ENCODE measurements at regions not wholly inside any gene's neighbourhood (a gene's known extent, or its start where the extent isn't known, plus 50 kb on each side); places are given as distances from the start of the nearest gene placed in this dataset.
A peak's percentile ranks its signal among the peaks of the same experiment; 100 is the strongest.

DNA sequence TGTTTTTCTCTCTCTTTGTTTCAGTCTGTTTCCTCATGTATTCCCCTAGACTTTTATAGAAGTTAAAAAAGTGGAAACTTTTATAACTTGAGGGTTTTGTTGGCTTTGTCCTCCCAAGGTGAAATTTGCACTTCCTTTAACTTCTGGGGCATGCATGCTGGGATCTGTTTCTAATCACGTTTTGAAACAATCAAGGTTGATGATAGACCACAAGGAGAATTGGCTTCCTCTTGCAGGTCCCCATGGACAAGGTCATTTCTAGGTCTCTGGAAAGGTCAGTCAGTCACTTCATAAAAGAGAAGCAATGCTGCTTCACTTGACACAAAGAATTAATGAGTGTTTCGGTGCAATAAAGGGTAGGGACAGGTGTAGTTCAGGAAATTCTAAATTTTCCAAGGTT lies 811.8 kb upstream of the CELF2 start:
- H3K9me3 ChIP-seq (replicated peaks in 1 of 11) = peaks cover 19 to 31% (median 26%) of the 10 kb centered on the region in 11 experiments
- no peaks in the 10 kb centered on the region for H3K36me3 ChIP-seq
- H4K20me1 ChIP-seq = no peaks in the 10 kb centered on the region
- H3K4me1 ChIP-seq = peaks cover 12 to 28% (median 18%) of the 10 kb centered on the region in 10 experiments
- no peak overlapping the region for H3K27ac ChIP-seq
- no peak overlapping the region for H3K4me3 ChIP-seq
- TF ChIP-seq Cebpa-rat (IDR thresholded peaks at IDR 0.05) = no peak
- no peaks in the 10 kb centered on the region for H3K27me3 ChIP-seq
- H3K4me2 ChIP-seq = 0 out of 22 replicates have a peak overlapping the region, but pooled peaks of 1 of the 11 experiments have one; percentile 10
- no peak overlapping the region for H3K9ac ChIP-seq

DNA sequence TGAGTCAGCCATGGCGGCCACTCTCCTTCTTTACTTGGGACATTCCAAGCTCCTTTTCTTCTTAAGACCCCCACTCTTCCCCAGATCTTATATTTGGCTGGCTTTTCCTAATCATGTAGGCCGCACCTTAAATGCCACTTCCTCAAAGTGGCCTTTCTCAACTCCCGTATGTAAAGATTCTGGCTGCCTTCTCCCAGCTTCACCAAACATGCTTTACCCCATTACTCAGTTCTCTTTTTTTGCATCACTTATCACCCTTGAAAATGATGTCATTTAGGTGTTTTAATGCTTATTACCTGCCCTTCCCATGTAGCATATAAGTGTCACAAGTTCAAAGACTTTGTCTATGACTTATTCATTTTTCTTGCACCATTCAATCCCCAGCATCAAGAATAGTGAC lies 810.1 kb upstream of the CELF2 start:
- Histone ChIP-seq H3K27me3 (no peaks in the 10 kb centered on the region), H3K27ac (no peak overlapping the region), H3K4me1 (peaks cover 12 to 29% (median 19%) of the 10 kb centered on the region in 10 experiments), H3K4me2 (no peak overlapping the region), H3K36me3 (no peaks in the 10 kb centered on the region), H3K4me3 (no peak overlapping the region), H4K20me1 (no peaks in the 10 kb centered on the region), H3K9ac (no peak overlapping the region), H3K9me3 (replicated peaks in 1 of 11) (peaks cover 19 to 31% (median 26%) of the 10 kb centered on the region in 11 experiments)
- no peak for TF ChIP-seq Cebpa-rat (IDR thresholded peaks at IDR 0.05)

DNA sequence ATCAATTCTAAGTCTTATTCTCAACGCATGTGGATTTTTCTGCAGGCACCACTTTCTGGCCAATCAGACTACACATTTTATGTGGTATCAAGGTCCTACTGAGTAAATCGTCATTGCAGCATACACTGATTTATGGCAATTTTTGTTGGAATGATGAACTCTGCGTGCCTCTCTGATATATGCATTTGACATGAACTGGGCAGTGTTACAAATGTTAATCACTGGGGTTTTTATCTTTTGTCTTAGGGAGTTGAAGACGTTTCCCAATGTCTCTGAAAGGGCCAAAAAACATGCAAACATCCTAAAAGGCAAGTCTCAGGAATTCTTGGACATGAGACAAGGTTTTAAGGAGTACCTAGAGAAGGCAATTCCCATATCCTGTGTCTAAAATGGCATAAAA lies 809.5 kb upstream of the CELF2 start:
- H4K20me1 ChIP-seq = no peaks in the 10 kb centered on the region
- H3K4me1 ChIP-seq = peaks cover 18 to 35% (median 25%) of the 10 kb centered on the region in 10 experiments
- H3K27ac ChIP-seq = peak overlapping the region in 4 of 11 experiments; percentile 39 to 76 (median 70); a peak in 6 of 22 replicates
- H3K9me3 ChIP-seq (replicated peaks in 1 of 11) = peaks cover 16 to 29% (median 24%) of the 10 kb centered on the region in 11 experiments
- peak overlapping the region in 1 of 11 experiments; percentile 49; a peak in 1 of 22 replicates for H3K4me2 ChIP-seq
- no peaks in the 10 kb centered on the region for H3K27me3 ChIP-seq
- H3K4me3 ChIP-seq = no peak overlapping the region
- no peak for TF ChIP-seq Cebpa-rat (IDR thresholded peaks at IDR 0.05)
- no peak overlapping the region for H3K9ac ChIP-seq
- H3K36me3 ChIP-seq = no peaks in the 10 kb centered on the region

DNA sequence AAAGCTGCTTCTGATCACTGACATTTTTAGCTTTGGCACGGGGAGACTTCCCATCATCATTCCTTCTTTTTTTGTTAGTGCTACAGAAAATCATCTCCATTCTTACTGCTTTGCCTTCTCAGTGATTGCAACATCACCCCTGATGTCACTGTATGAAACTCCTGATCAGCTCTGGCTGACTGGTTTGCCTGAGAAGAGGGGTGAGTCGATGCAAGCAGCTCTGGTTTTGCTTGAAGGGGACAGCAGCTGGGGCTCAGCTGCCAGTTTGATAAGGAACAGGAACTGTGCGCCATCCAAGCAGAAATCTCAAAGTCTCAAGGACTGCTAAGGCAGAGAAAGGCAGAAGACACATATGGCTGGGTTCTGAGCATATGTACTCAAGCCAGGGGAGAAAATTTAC lies 808.5 kb upstream of the CELF2 start:
- peaks cover 6 to 22% (median 15%) of the 10 kb centered on the region in 11 experiments; a peak in 21 of 22 replicates for H3K9me3 ChIP-seq (replicated peaks in 1 of 11)
- no peaks in the 10 kb centered on the region for H3K27me3 ChIP-seq
- peak overlapping the region in 8 of 11 experiments; percentile 7 to 76 (median 60); a peak in 14 of 22 replicates for H3K27ac ChIP-seq
- H3K4me2 ChIP-seq = peak overlapping the region; percentile 35 to 72 (median 57)
- H4K20me1 ChIP-seq = no peaks in the 10 kb centered on the region
- peak in 9 of 11 experiments; percentile 49 to 95 (median 77); a peak in 16 of 22 replicates for TF ChIP-seq Cebpa-rat (IDR thresholded peaks at IDR 0.05)
- H3K4me1 ChIP-seq = peaks cover 22 to 45% (median 35%) of the 10 kb centered on the region in 10 experiments
- peak overlapping the region in 5 of 11 experiments; percentile 16 to 59 (median 29); a peak in 8 of 22 replicates for H3K9ac ChIP-seq
- no peak overlapping the region for H3K4me3 ChIP-seq
- H3K36me3 ChIP-seq = no peaks in the 10 kb centered on the region

DNA sequence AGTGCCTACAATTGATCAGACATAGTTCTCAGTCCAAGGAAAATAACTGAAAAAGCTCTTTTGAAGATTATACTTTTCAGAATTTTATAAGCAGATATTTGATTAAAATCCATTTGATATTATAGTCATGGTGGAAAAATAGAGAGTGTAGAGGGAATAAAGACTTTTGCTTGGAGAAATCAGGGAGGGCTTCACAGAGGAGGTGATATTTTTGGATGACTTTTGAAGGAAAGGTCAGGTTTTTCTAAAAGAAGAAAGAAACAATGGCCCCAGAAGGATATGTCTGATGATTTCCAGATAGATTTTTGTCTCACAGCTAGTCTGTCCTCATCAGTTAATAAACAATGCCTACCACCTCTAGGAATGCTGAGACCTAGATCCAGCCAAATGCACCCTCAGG lies 806.3 kb upstream of the CELF2 start:
- no peak for TF ChIP-seq Cebpa-rat (IDR thresholded peaks at IDR 0.05)
- H3K4me3 ChIP-seq = no peak overlapping the region
- 0 out of 22 replicates have a peak, but pooled peaks cover 0 to 5% (median 0%) of the 10 kb centered on the region in 11 experiments for H3K9me3 ChIP-seq (replicated peaks in 1 of 11)
- H3K4me2 ChIP-seq = no peak overlapping the region
- no peaks in the 10 kb centered on the region for H4K20me1 ChIP-seq
- no peak overlapping the region for H3K9ac ChIP-seq
- peaks cover 22 to 49% (median 43%) of the 10 kb centered on the region in 10 experiments for H3K4me1 ChIP-seq
- no peaks in the 10 kb centered on the region for H3K27me3 ChIP-seq
- no peaks in the 10 kb centered on the region for H3K36me3 ChIP-seq
- H3K27ac ChIP-seq = no peak overlapping the region

DNA sequence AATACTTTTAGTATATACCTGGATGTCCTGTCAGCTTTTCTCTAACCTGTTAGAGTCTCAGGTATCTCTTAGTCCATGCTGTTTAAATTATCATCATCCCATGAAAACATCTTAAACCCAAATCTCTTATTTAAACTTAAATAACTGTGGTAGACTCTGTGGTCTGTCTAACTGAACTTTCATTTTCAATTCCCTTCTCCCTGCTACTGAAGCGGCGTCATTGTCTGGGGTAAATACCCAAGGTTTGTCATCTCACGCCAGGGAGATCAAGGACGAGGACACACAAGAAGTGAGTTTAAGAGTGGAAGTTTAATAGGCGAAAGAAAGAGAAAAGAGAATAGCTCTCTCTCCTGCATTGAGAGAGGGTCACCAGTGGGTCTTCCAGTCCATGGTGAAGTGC lies 804.4 kb upstream of the CELF2 start:
- H3K4me2 ChIP-seq = peak overlapping the region; percentile 58 to 76 (median 66)
- no peaks in the 10 kb centered on the region for H3K36me3 ChIP-seq
- H3K27me3 ChIP-seq = no peaks in the 10 kb centered on the region
- H3K9me3 ChIP-seq (replicated peaks in 1 of 11) = no peaks in the 10 kb centered on the region
- H4K20me1 ChIP-seq = no peaks in the 10 kb centered on the region
- peak overlapping the region in 3 of 10 experiments; percentile 8 to 36 (median 11); a peak in 2 of 20 replicates for H3K4me3 ChIP-seq
- H3K27ac ChIP-seq = peak overlapping the region in 8 of 11 experiments; percentile 12 to 61 (median 28); a peak in 12 of 22 replicates
- TF ChIP-seq Cebpa-rat (IDR thresholded peaks at IDR 0.05) = no peak
- H3K4me1 ChIP-seq = peaks cover 22 to 48% (median 42%) of the 10 kb centered on the region in 10 experiments
- peak overlapping the region in 6 of 11 experiments; percentile 5 to 48 (median 22); a peak in 6 of 22 replicates for H3K9ac ChIP-seq

DNA sequence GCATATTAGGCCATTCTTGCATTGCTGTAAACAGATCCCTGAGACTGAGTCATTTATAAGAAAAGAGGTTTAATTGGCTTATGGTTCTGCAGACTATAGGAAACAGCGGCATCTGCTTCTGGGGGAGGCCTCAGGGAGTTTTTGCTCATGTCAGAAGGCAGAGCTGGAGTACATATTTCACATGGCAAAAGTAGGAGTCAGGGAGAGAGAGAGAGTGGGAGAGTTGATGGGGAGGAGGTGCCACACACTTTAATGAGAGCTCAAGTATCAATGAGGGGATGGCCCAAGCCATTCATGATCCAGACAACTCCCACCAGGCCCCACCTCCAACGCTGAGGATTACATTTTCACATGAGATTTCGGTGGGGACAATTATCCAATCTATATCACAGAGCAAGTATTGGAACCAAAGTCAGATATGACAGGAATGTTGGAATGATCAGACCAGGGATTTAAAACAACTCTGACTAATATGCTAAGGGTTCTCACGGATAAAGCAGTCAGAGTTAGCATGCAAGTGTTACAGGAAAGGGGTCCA lies 795.3 kb upstream of the CELF2 start:
- no peak overlapping the region for H3K4me2 ChIP-seq
- no peaks in the 10 kb centered on the region for H3K36me3 ChIP-seq
- TF ChIP-seq Cebpa-rat (IDR thresholded peaks at IDR 0.05) = no peak
- no peaks in the 10 kb centered on the region for H3K4me1 ChIP-seq
- H3K27me3 ChIP-seq = no peaks in the 10 kb centered on the region
- H3K9ac ChIP-seq = no peak overlapping the region
- H3K27ac ChIP-seq = no peak overlapping the region
- no peaks in the 10 kb centered on the region for H4K20me1 ChIP-seq
- H3K9me3 ChIP-seq (replicated peaks in 1 of 11) = no peaks in the 10 kb centered on the region
- no peak overlapping the region for H3K4me3 ChIP-seq

DNA sequence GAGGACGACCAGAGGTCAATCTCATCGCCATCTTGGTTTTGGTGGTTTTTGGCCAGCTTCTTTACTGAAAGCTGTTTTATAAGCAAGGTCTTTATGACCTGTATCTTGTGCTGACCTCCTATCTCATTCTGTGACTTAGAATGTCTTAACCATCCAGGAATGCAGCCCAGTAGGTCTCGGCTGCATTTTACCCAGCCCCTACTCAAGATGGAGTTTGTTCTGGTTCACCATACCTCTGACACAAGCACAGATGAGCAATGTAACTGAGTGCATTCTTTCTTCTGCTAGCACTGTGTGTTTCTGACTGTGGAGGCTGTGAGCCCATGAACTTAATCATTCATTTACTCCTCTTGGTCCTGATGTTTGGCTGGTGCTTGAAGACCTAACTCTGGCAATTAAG lies 794.5 kb upstream of the CELF2 start:
- Histone ChIP-seq H3K27ac (no peak overlapping the region), H3K9me3 (replicated peaks in 1 of 11) (no peaks in the 10 kb centered on the region), H3K36me3 (no peaks in the 10 kb centered on the region), H3K4me3 (no peak overlapping the region), H4K20me1 (no peaks in the 10 kb centered on the region), H3K4me1 (no peaks in the 10 kb centered on the region), H3K27me3 (no peaks in the 10 kb centered on the region), H3K9ac (no peak overlapping the region), H3K4me2 (no peak overlapping the region)
- no peak for TF ChIP-seq Cebpa-rat (IDR thresholded peaks at IDR 0.05)

DNA sequence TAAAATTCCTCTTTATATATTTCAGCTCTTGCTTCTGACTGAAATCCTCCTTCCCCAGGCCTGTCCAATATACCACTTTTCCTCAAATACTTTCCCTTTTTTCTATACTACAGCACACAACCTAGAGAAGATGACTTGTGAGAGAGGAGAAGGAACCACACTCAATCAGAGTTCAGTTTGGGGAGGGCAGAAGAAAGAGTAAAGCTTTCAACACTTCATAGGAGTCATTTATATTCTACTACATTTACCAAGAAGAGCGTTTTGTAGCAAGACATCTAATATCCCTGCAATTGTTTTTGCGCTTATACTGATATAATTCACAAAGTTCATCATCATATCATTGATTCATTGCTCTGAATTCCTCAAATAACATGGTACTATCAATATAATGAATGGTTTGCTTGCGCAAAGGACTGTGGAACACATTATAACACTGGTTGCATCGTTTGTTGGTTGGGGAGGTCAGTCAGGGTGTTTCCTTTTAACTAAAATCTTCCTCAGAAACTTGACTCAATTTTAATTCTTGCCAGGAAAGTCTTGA lies 792.5 kb upstream of the CELF2 start:
- TF ChIP-seq Cebpa-rat (IDR thresholded peaks at IDR 0.05) = no peak
- Histone ChIP-seq H3K27ac (no peak overlapping the region), H3K27me3 (no peaks in the 10 kb centered on the region), H3K4me3 (no peak overlapping the region), H3K4me1 (peaks cover 0 to 4% (median 0%) of the 10 kb centered on the region in 10 experiments; a peak in 1 of 20 replicates), H3K36me3 (no peaks in the 10 kb centered on the region), H3K9me3 (replicated peaks in 1 of 11) (peaks cover 0 to 9% (median 0%) of the 10 kb centered on the region in 11 experiments; a peak in 3 of 22 replicates), H3K9ac (no peak overlapping the region), H3K4me2 (no peak overlapping the region), H4K20me1 (no peaks in the 10 kb centered on the region)
